ENCODE measurements at regions not wholly inside any gene's neighbourhood (a gene's known extent, or its start where the extent isn't known, plus 50 kb on each side); places are given as distances from the start of the nearest gene placed in this dataset.
A peak's percentile ranks its signal among the peaks of the same experiment; 100 is the strongest.

DNA sequence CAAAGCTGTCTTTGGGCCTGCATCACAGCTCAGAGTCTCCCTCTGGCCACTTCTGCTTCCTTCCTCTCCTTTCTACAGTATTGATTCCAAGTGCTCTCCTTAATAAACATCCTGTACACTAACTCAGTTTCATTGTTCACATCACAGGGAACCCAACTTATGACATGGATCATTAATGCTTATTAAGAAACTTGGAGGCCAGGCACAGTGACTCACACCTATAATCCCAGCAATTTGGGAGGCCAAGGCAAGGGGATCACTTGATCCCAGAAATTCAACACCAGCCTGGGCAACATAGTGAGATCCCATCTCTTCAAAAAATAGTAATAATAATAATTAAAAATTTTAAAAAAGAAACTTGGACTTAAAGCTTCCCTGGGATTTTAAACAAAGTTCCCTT, 89.2 kb upstream of the EFHC2 start:
- H3K36me3 ChIP-seq (replicated peaks in 1 of 2; ENCODE audit: insufficient read depth in 1 of 2, low read depth in 2 of 2): no peaks in the 10 kb centered on the region
- DNase-seq (no peak), ATAC-seq (no peak)
- no peaks in the 10 kb centered on the region for H3K4me1 ChIP-seq
- H3K27me3 ChIP-seq: no peaks in the 10 kb centered on the region
- H3K9me3 ChIP-seq: no peaks in the 10 kb centered on the region
- intact Hi-C loops (cut with DNase I): no loop called here
- H3K4me3 ChIP-seq: no peak overlapping the region
- no peak overlapping the region for H3K27ac ChIP-seq
- TF ChIP-seq, protein P1, sequence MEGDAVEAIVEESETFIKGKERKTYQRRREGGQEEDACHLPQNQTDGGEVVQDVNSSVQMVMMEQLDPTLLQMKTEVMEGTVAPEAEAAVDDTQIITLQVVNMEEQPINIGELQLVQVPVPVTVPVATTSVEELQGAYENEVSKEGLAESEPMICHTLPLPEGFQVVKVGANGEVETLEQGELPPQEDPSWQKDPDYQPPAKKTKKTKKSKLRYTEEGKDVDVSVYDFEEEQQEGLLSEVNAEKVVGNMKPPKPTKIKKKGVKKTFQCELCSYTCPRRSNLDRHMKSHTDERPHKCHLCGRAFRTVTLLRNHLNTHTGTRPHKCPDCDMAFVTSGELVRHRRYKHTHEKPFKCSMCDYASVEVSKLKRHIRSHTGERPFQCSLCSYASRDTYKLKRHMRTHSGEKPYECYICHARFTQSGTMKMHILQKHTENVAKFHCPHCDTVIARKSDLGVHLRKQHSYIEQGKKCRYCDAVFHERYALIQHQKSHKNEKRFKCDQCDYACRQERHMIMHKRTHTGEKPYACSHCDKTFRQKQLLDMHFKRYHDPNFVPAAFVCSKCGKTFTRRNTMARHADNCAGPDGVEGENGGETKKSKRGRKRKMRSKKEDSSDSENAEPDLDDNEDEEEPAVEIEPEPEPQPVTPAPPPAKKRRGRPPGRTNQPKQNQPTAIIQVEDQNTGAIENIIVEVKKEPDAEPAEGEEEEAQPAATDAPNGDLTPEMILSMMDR (IDR thresholded peaks at IDR 0.05): no peak
- TF ChIP-seq POLR2A (IDR thresholded peaks at IDR 0.05): no peak

DNA sequence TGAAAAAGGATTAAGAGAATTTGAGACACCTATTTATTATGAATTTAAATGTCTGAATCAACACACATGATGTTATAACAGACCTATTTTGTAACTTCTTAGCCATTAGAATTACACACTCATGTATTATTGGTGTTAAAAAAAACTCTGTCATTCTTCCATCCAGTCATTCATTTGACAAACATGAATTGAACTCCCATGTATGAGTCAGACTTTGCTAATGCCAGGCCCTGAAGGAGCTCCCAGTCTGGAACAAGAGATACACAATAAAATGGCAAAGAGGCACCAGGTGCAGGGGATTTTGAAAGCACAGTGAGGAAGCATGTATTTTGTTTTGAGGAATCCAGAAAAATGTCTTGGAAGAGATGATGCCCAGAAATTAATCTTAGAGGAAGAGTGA, 87.7 kb upstream of the EFHC2 start:
- ATAC-seq: no peak

DNA sequence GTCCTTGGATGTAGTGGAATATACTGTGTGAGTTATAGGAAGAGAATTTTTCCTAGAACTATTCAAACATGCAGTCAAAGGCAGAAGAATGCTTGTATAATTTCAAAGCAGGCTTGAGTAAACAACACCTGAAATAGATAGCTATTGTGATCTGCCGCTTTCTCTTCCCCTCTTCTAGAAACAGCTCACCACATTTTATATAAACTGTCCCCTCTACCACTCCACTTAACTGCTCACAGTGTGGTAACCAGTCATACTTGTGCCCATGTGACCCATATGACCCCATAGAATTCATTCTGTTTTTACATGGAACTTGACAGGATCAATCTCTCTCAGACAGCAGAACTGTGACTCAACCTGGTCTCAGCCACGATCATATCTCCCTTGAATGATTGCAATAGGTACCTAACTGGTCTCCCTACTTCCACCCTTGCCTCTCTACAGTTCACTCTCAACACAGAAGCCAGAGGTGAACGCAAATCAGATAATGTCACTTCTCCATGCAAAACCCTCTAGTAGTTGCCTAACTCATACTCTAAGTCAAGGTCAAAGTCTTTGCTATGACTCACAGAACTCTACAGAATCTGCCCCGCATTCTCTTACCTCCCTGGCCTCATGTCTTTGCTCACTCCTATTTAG, 85.6 kb upstream of the EFHC2 start:
- no peaks in the 10 kb centered on the region for H3K27me3 ChIP-seq
- ATAC-seq: no peak
- no peak for DNase-seq
- no peaks in the 10 kb centered on the region for H3K36me3 ChIP-seq (replicated peaks in 1 of 2; ENCODE audit: insufficient read depth in 1 of 2, low read depth in 2 of 2)
- WGBS, 2 donors: 47 to 52% methylated on average over 4 of the region's 4 CpGs
- no peak overlapping the region for H3K27ac ChIP-seq
- H3K9me3 ChIP-seq: no peaks in the 10 kb centered on the region
- no peak overlapping the region for H3K4me3 ChIP-seq
- TF ChIP-seq POLR2A (IDR thresholded peaks at IDR 0.05): no peak
- TF ChIP-seq, protein P1 (IDR thresholded peaks at IDR 0.05): no peak
- intact Hi-C loops (cut with DNase I): no loop called here
- H3K4me1 ChIP-seq: no peaks in the 10 kb centered on the region

More for the DNA sequence above, 87.7 kb upstream of the EFHC2 start:
- H3K36me3 ChIP-seq (replicated peaks in 1 of 2; ENCODE audit: insufficient read depth in 1 of 2, low read depth in 2 of 2): no peaks in the 10 kb centered on the region
- no peak overlapping the region for H3K4me3 ChIP-seq
- TF ChIP-seq POLR2A (IDR thresholded peaks at IDR 0.05): no peak
- TF ChIP-seq, protein P1 (IDR thresholded peaks at IDR 0.05): no peak
- no peaks in the 10 kb centered on the region for H3K27me3 ChIP-seq
- H3K27ac ChIP-seq: no peak overlapping the region
- no peaks in the 10 kb centered on the region for H3K9me3 ChIP-seq
- no peaks in the 10 kb centered on the region for H3K4me1 ChIP-seq
- intact Hi-C loops (cut with DNase I): no loop called here
- DNase-seq: no peak

DNA sequence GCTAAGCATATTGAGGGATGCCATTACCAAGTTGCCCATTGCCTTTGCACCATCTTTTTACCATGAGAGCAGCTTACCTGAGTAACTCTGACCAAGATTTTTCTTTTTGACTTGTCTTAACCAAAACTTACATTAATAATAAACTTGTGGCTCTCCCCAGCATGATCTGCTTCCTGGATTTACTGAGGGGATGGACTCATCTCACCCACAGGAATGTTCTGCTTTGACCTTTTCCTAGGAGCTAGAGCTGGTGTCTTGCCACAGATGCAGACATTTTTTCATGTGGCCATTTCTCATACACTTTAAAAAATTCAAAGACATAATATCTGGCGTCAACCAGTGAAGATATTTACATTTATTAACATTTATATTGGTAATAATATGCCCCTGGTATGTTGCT, 79.2 kb upstream of the EFHC2 start:
- no peak overlapping the region for H3K4me3 ChIP-seq
- no peak overlapping the region for H3K27ac ChIP-seq
- no peaks in the 10 kb centered on the region for H3K4me1 ChIP-seq
- TF ChIP-seq, protein P1 (IDR thresholded peaks at IDR 0.05): no peak
- TF ChIP-seq POLR2A (IDR thresholded peaks at IDR 0.05): no peak
- H3K36me3 ChIP-seq (replicated peaks in 1 of 2; ENCODE audit: insufficient read depth in 1 of 2, low read depth in 2 of 2): no peaks in the 10 kb centered on the region
- H3K9me3 ChIP-seq: no peaks in the 10 kb centered on the region
- ATAC-seq (no peak), DNase-seq (no peak)
- WGBS, 2 donors: 42% methylated on average over 1 of the region's 1 CpG
- no peaks in the 10 kb centered on the region for H3K27me3 ChIP-seq
- intact Hi-C loops (cut with DNase I): no loop called here

DNA sequence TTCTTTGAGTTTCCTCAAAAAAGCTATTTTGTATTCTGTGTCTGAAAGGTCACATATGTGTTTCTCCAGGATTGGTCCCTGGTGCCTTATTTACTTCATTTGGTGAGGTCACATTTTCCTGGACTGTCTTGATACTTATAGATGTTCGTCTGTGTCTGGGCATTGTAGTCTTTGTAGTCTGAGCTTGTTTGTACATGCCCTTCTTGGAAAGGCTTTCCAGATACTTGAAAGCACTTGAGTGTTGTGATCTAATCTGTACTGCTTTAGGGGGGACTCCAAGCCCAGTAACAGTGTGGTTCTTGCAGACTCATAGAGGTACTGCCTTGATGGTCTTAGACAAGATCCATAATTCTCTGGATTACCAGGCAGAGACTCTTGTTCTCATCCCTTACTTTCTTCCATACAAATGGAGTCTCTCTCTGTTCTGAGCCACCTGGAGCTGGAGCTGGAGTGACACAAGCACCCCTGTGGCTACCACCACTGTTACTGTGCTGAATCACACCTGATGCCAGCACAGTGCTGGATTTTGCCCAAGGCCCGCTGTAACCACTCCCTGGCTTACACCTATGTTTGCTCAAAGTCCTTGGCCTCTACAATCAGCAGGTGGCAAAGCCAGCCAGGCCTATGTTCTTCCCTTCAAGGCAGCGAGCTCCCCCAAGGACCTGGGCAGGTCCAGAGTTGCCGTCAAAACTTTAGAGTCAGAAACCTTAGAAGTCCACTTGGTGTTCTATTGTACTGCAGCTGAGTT, 72.3 kb upstream of the EFHC2 start:
- Histone ChIP-seq H3K27me3 (no peaks in the 10 kb centered on the region), H3K36me3 (replicated peaks in 1 of 2; ENCODE audit: insufficient read depth in 1 of 2, low read depth in 2 of 2) (no peaks in the 10 kb centered on the region), H3K9me3 (no peaks in the 10 kb centered on the region), H3K4me3 (no peak overlapping the region), H3K4me1 (no peaks in the 10 kb centered on the region), H3K27ac (no peak overlapping the region)
- TF ChIP-seq POLR2A (IDR thresholded peaks at IDR 0.05): no peak
- TF ChIP-seq, protein P1 (IDR thresholded peaks at IDR 0.05): peak in 1 of 7 experiments; percentile 7
- intact Hi-C loops (cut with DNase I): no loop called here
- WGBS, 2 donors: 38 to 80% methylated on average over 1 to 4 of the region's 4 CpGs
- peak; percentile 48 for ATAC-seq
- DNase-seq: peak; percentile 34 to 75 (median 64)

Data from body of pancreas (tissue), 4 donors.